ENCODE measurements at regions not wholly inside any gene's neighbourhood (a gene's known extent, or its start where the extent isn't known, plus 50 kb on each side); places are given as distances from the start of the nearest gene placed in this dataset.

- no peak overlapping the region for H3K4me3 ChIP-seq (ENCODE audit: low read depth in 1 of 2, low read length in 2 of 2)
- H3K27ac ChIP-seq (ENCODE audit: low read depth, low read length), result no peak overlapping the region
- H3K9ac ChIP-seq (ENCODE audit: low read depth in 1 of 2, low read length in 2 of 2), result no peak overlapping the region
- H3K27me3 ChIP-seq (ENCODE audit: control insufficient read depth in 1 of 2, insufficient read depth in 2 of 2, low read length in 2 of 2), result no peaks in the 10 kb centered on the region
- H3K4me1 ChIP-seq (ENCODE audit: control insufficient read depth in 1 of 2, insufficient read depth in 2 of 2, low read length in 2 of 2), result peaks cover 37 to 42% of the 10 kb centered on the region in 2 donors
- H3K9me3 ChIP-seq (ENCODE audit: control insufficient read depth in 1 of 2, low read length in 2 of 2), result peaks cover 0 to 3% of the 10 kb centered on the region in 2 donors
- H3K36me3 ChIP-seq (ENCODE audit: control insufficient read depth in 1 of 2, insufficient read depth in 2 of 2, low read length in 2 of 2), result no peaks in the 10 kb centered on the region
Measured at GRCh38 chr11:69995697-69996096, 82.4 kb upstream of the ANO1 start.

GRCh38 chr11:69996451-69996850, 81.7 kb upstream of the ANO1 start:
- Histone ChIP-seq H3K4me1 (ENCODE audit: control insufficient read depth in 1 of 2, insufficient read depth in 2 of 2, low read length in 2 of 2) (peaks cover 35 to 38% of the 10 kb centered on the region in 2 donors), H3K36me3 (ENCODE audit: control insufficient read depth in 1 of 2, insufficient read depth in 2 of 2, low read length in 2 of 2) (no peaks in the 10 kb centered on the region), H3K4me3 (ENCODE audit: low read depth in 1 of 2, low read length in 2 of 2) (no peak overlapping the region), H3K9ac (ENCODE audit: low read depth in 1 of 2, low read length in 2 of 2) (no peak overlapping the region), H3K9me3 (ENCODE audit: control insufficient read depth in 1 of 2, low read length in 2 of 2) (peaks cover 0 to 3% of the 10 kb centered on the region in 2 donors), H3K27ac (ENCODE audit: low read depth, low read length) (no peak overlapping the region), H3K27me3 (ENCODE audit: control insufficient read depth in 1 of 2, insufficient read depth in 2 of 2, low read length in 2 of 2) (no peaks in the 10 kb centered on the region)

- Histone ChIP-seq H3K27ac (ENCODE audit: low read depth, low read length) (no peak overlapping the region), H3K9ac (ENCODE audit: low read depth in 1 of 2, low read length in 2 of 2) (no peak overlapping the region), H3K9me3 (ENCODE audit: control insufficient read depth in 1 of 2, low read length in 2 of 2) (peaks cover 0 to 3% of the 10 kb centered on the region in 2 donors), H3K27me3 (ENCODE audit: control insufficient read depth in 1 of 2, insufficient read depth in 2 of 2, low read length in 2 of 2) (no peaks in the 10 kb centered on the region), H3K4me3 (ENCODE audit: low read depth in 1 of 2, low read length in 2 of 2) (no peak overlapping the region), H3K36me3 (ENCODE audit: control insufficient read depth in 1 of 2, insufficient read depth in 2 of 2, low read length in 2 of 2) (no peaks in the 10 kb centered on the region), H3K4me1 (ENCODE audit: control insufficient read depth in 1 of 2, insufficient read depth in 2 of 2, low read length in 2 of 2) (peaks cover 35% of the 10 kb centered on the region in 2 donors)
Measured at GRCh38 chr11:69997352-69997751, 80.8 kb upstream of the ANO1 start.

- H3K36me3 ChIP-seq (ENCODE audit: control insufficient read depth in 1 of 2, insufficient read depth in 2 of 2, low read length in 2 of 2), result no peaks in the 10 kb centered on the region
- peaks cover 16 to 21% of the 10 kb centered on the region in 2 donors for H3K4me1 ChIP-seq (ENCODE audit: control insufficient read depth in 1 of 2, insufficient read depth in 2 of 2, low read length in 2 of 2)
- H3K27ac ChIP-seq (ENCODE audit: low read depth, low read length), result no peak overlapping the region
- no peak overlapping the region for H3K4me3 ChIP-seq (ENCODE audit: low read depth in 1 of 2, low read length in 2 of 2)
- H3K9me3 ChIP-seq (ENCODE audit: control insufficient read depth in 1 of 2, low read length in 2 of 2), result peaks cover 0 to 1% of the 10 kb centered on the region in 2 donors
- no peaks in the 10 kb centered on the region for H3K27me3 ChIP-seq (ENCODE audit: control insufficient read depth in 1 of 2, insufficient read depth in 2 of 2, low read length in 2 of 2)
- no peak overlapping the region for H3K9ac ChIP-seq (ENCODE audit: low read depth in 1 of 2, low read length in 2 of 2)
Measured at GRCh38 chr11:69999721-70000120, 78.4 kb upstream of the ANO1 start.

- H3K27ac ChIP-seq (ENCODE audit: low read depth, low read length), result no peak overlapping the region
- H3K9me3 ChIP-seq (ENCODE audit: control insufficient read depth in 1 of 2, low read length in 2 of 2), result no peaks in the 10 kb centered on the region
- no peaks in the 10 kb centered on the region for H3K27me3 ChIP-seq (ENCODE audit: control insufficient read depth in 1 of 2, insufficient read depth in 2 of 2, low read length in 2 of 2)
Measured at GRCh38 chr11:70000228-70000627, 77.9 kb upstream of the ANO1 start.

GRCh38 chr11:70001246-70001645, 76.9 kb upstream of the ANO1 start:
- peaks cover 16 to 20% of the 10 kb centered on the region in 2 donors for H3K4me1 ChIP-seq (ENCODE audit: control insufficient read depth in 1 of 2, insufficient read depth in 2 of 2, low read length in 2 of 2)
- H3K9me3 ChIP-seq (ENCODE audit: control insufficient read depth in 1 of 2, low read length in 2 of 2), result no peaks in the 10 kb centered on the region
- H3K27ac ChIP-seq (ENCODE audit: low read depth, low read length), result no peak overlapping the region
- H3K9ac ChIP-seq (ENCODE audit: low read depth in 1 of 2, low read length in 2 of 2), result no peak overlapping the region
- H3K4me3 ChIP-seq (ENCODE audit: low read depth in 1 of 2, low read length in 2 of 2), result no peak overlapping the region
- no peaks in the 10 kb centered on the region for H3K27me3 ChIP-seq (ENCODE audit: control insufficient read depth in 1 of 2, insufficient read depth in 2 of 2, low read length in 2 of 2)
- H3K36me3 ChIP-seq (ENCODE audit: control insufficient read depth in 1 of 2, insufficient read depth in 2 of 2, low read length in 2 of 2), result no peaks in the 10 kb centered on the region

More at GRCh38 chr11:70000228-70000627, 77.9 kb upstream of the ANO1 start:
- no peak overlapping the region for H3K9ac ChIP-seq (ENCODE audit: low read depth in 1 of 2, low read length in 2 of 2)
- H3K36me3 ChIP-seq (ENCODE audit: control insufficient read depth in 1 of 2, insufficient read depth in 2 of 2, low read length in 2 of 2), result no peaks in the 10 kb centered on the region
- no peak overlapping the region for H3K4me3 ChIP-seq (ENCODE audit: low read depth in 1 of 2, low read length in 2 of 2)
- H3K4me1 ChIP-seq (ENCODE audit: control insufficient read depth in 1 of 2, insufficient read depth in 2 of 2, low read length in 2 of 2), result peaks cover 16 to 20% of the 10 kb centered on the region in 2 donors

GRCh38 chr11:70002433-70002832, 75.7 kb upstream of the ANO1 start:
- H3K27me3 ChIP-seq (ENCODE audit: control insufficient read depth in 1 of 2, insufficient read depth in 2 of 2, low read length in 2 of 2), result no peaks in the 10 kb centered on the region
- no peaks in the 10 kb centered on the region for H3K9me3 ChIP-seq (ENCODE audit: control insufficient read depth in 1 of 2, low read length in 2 of 2)
- H3K9ac ChIP-seq (ENCODE audit: low read depth in 1 of 2, low read length in 2 of 2), result no peak overlapping the region
- no peak overlapping the region for H3K4me3 ChIP-seq (ENCODE audit: low read depth in 1 of 2, low read length in 2 of 2)
- H3K36me3 ChIP-seq (ENCODE audit: control insufficient read depth in 1 of 2, insufficient read depth in 2 of 2, low read length in 2 of 2), result no peaks in the 10 kb centered on the region
- no peak overlapping the region for H3K27ac ChIP-seq (ENCODE audit: low read depth, low read length)
- peaks cover 16 to 20% of the 10 kb centered on the region in 2 donors for H3K4me1 ChIP-seq (ENCODE audit: control insufficient read depth in 1 of 2, insufficient read depth in 2 of 2, low read length in 2 of 2)

GRCh38 chr11:70005107-70005818, 72.9 kb upstream of the ANO1 start:
- Histone ChIP-seq H3K4me1 (ENCODE audit: control insufficient read depth in 1 of 2, insufficient read depth in 2 of 2, low read length in 2 of 2) (peaks cover 7 to 8% of the 10 kb centered on the region in 2 donors), H3K36me3 (ENCODE audit: control insufficient read depth in 1 of 2, insufficient read depth in 2 of 2, low read length in 2 of 2) (no peaks in the 10 kb centered on the region), H3K9ac (ENCODE audit: low read depth in 1 of 2, low read length in 2 of 2) (no peak overlapping the region), H3K27me3 (ENCODE audit: control insufficient read depth in 1 of 2, insufficient read depth in 2 of 2, low read length in 2 of 2) (no peaks in the 10 kb centered on the region), H3K4me3 (ENCODE audit: low read depth in 1 of 2, low read length in 2 of 2) (no peak overlapping the region), H3K9me3 (ENCODE audit: control insufficient read depth in 1 of 2, low read length in 2 of 2) (no peaks in the 10 kb centered on the region), H3K27ac (ENCODE audit: low read depth, low read length) (no peak overlapping the region)

- Histone ChIP-seq H3K4me3 (ENCODE audit: low read depth in 1 of 2, low read length in 2 of 2) (no peak overlapping the region), H3K9ac (ENCODE audit: low read depth in 1 of 2, low read length in 2 of 2) (no peak overlapping the region), H3K4me1 (ENCODE audit: control insufficient read depth in 1 of 2, insufficient read depth in 2 of 2, low read length in 2 of 2) (no peaks in the 10 kb centered on the region), H3K27ac (ENCODE audit: low read depth, low read length) (no peak overlapping the region), H3K27me3 (ENCODE audit: control insufficient read depth in 1 of 2, insufficient read depth in 2 of 2, low read length in 2 of 2) (peaks cover 0 to 2% of the 10 kb centered on the region in 2 donors), H3K9me3 (ENCODE audit: control insufficient read depth in 1 of 2, low read length in 2 of 2) (no peaks in the 10 kb centered on the region), H3K36me3 (ENCODE audit: control insufficient read depth in 1 of 2, insufficient read depth in 2 of 2, low read length in 2 of 2) (no peaks in the 10 kb centered on the region)
Measured at GRCh38 chr11:70007796-70008195, 70.3 kb upstream of the ANO1 start.

GRCh38 chr11:70010774-70011173, 67.3 kb upstream of the ANO1 start:
- H3K4me1 ChIP-seq (ENCODE audit: control insufficient read depth in 1 of 2, insufficient read depth in 2 of 2, low read length in 2 of 2), result no peaks in the 10 kb centered on the region
- H3K9ac ChIP-seq (ENCODE audit: low read depth in 1 of 2, low read length in 2 of 2), result no peak overlapping the region
- no peak overlapping the region for H3K4me3 ChIP-seq (ENCODE audit: low read depth in 1 of 2, low read length in 2 of 2)
- H3K36me3 ChIP-seq (ENCODE audit: control insufficient read depth in 1 of 2, insufficient read depth in 2 of 2, low read length in 2 of 2), result no peaks in the 10 kb centered on the region
- H3K27me3 ChIP-seq (ENCODE audit: control insufficient read depth in 1 of 2, insufficient read depth in 2 of 2, low read length in 2 of 2), result peaks cover 0 to 2% of the 10 kb centered on the region in 2 donors
- H3K27ac ChIP-seq (ENCODE audit: low read depth, low read length), result no peak overlapping the region
- H3K9me3 ChIP-seq (ENCODE audit: control insufficient read depth in 1 of 2, low read length in 2 of 2), result no peaks in the 10 kb centered on the region
